Tibial nerve (tissue), 4 donors: ENCODE measurements at regions not wholly inside any gene's neighbourhood (a gene's known extent, or its start where the extent isn't known, plus 50 kb on each side); places are given as distances from the start of the nearest gene placed in this dataset.

Experiments used
- DNase-seq, 2 donors: peaks; one replicate each; pipeline ENCODE4 v3.0.0-alpha.2; 2019; ENCODE audit warnings: low spot score in 2 of 2
- H3K27ac ChIP-seq, 4 donors: fragments of 200-600 bp; sonication (generic) in 3 of 4; one replicate each; pipeline ENCODE4 v1.5.1; 2017 to 2019; ENCODE audit warnings: mild to moderate bottlenecking in 1 of 4
- H3K27me3 ChIP-seq, 2 donors: fragments of 200-600 bp; sonication (generic) in 1 of 2; one replicate each; pipeline versions ENCODE4 v1.5.1 to v1.6.0; 2017 to 2019
- H3K36me3 ChIP-seq, 3 donors: fragments of 200-600 bp; sonication (generic); one replicate each; pipeline ENCODE4 v1.5.1; 2018 to 2019
- H3K4me1 ChIP-seq, 4 donors: fragments of 200-600 bp; sonication (generic) in 3 of 4; one replicate each; pipeline ENCODE4 v1.5.1; 2017 to 2019
- H3K4me3 ChIP-seq, 4 donors: fragments of 200-600 bp; sonication (generic) in 3 of 4; one replicate each; pipeline ENCODE4 v1.5.1; 2017 to 2019; ENCODE audit warnings: mild to moderate bottlenecking in 1 of 4, moderate library complexity in 1 of 4
- H3K9me3 ChIP-seq, 4 donors: fragments of 200-600 bp; sonication (generic) in 3 of 4; one replicate each; pipeline ENCODE4 v1.5.1; 2017 to 2019
- EP300 ChIP-seq, 2 donors: sonication (generic); formaldehyde crosslinking; IDR thresholded peaks; one replicate each; pipeline ENCODE4 v1.6.1; 2017; ENCODE audit warnings: antibody characterized with exemption in 2 of 2, mild to moderate bottlenecking in 1 of 2
- POLR2A ChIP-seq, 2 donors: fragments of 450-650 bp; IDR thresholded peaks; one replicate each; pipeline ENCODE4 v1.6.1; 2017; ENCODE audit warnings: antibody characterized with exemption in 2 of 2, mild to moderate bottlenecking in 2 of 2, moderate library complexity in 2 of 2
- WGBS, 2 donors: methylation state at CpG; one replicate each; pipeline ENCODE4 v1.1.5; 2018; 5-methylcytosine and 5-hydroxymethylcytosine counted together
- TF ChIP-seq, protein P1 (sequence below), 5 experiments: fragments of 200-600 bp in 3 of 5; fragments of 450-650 bp in 2 of 5; sonication (generic) in 3 of 5; IDR thresholded peaks; one replicate each; pipeline ENCODE4 v1.5.1; 2016 to 2019; ENCODE audit warnings: antibody characterized with exemption in 5 of 5, mild to moderate bottlenecking in 3 of 5, moderate library complexity in 2 of 5

DNA sequence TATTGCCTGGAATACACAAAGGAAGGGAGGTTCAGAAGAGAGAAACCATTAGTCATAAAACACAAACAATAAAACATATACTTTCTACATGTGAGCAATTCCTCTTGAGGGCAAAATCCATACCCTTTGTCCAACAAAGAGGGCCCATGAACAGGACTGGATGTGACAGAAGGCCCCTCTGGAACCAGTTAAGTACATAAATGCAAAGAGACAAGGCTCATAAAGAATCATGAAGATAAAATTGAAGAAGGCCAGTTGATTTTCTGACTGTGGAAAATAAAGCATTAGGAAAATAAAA is 58.3 kb upstream of the CPOX start:
- Histone ChIP-seq H3K27me3 (peaks cover 0 to 1% of the 10 kb centered on the region in 2 donors), H3K4me3 (no peak overlapping the region), H3K27ac (no peak overlapping the region), H3K4me1 (peaks cover 0 to 3% (median 0%) of the 10 kb centered on the region in 4 donors), H3K36me3 (no peaks in the 10 kb centered on the region), H3K9me3 (no peaks in the 10 kb centered on the region)
- TF ChIP-seq, protein P1, sequence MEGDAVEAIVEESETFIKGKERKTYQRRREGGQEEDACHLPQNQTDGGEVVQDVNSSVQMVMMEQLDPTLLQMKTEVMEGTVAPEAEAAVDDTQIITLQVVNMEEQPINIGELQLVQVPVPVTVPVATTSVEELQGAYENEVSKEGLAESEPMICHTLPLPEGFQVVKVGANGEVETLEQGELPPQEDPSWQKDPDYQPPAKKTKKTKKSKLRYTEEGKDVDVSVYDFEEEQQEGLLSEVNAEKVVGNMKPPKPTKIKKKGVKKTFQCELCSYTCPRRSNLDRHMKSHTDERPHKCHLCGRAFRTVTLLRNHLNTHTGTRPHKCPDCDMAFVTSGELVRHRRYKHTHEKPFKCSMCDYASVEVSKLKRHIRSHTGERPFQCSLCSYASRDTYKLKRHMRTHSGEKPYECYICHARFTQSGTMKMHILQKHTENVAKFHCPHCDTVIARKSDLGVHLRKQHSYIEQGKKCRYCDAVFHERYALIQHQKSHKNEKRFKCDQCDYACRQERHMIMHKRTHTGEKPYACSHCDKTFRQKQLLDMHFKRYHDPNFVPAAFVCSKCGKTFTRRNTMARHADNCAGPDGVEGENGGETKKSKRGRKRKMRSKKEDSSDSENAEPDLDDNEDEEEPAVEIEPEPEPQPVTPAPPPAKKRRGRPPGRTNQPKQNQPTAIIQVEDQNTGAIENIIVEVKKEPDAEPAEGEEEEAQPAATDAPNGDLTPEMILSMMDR (IDR thresholded peaks at IDR 0.05): no peak
- TF ChIP-seq EP300 (IDR thresholded peaks at IDR 0.05) (no peak), POLR2A (IDR thresholded peaks at IDR 0.05) (no peak)
- DNase-seq: no peak

DNA sequence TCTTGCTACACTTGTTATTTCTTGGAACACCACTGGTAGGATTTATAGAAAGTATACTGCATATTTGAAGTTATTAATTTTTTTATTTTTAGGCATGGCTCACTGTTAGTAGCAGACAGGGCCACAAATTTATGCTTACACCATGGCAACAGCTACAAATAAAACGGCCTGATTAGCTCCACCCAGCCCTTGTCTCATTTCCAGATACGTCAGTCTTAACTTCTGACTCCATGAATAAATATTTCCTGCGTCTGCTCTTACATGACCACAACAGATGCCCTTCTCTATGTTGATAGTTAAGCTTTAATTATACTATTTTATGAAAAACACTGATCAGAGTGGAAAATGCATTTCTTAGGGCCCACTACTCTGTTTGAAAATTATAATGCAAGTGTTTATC is 62.3 kb upstream of the CPOX start:
- TF ChIP-seq POLR2A (IDR thresholded peaks at IDR 0.05): no peak
- TF ChIP-seq EP300 (IDR thresholded peaks at IDR 0.05): no peak
- TF ChIP-seq, protein P1 (IDR thresholded peaks at IDR 0.05): no peak
- peaks cover 0 to 11% of the 10 kb centered on the region in 2 donors for H3K27me3 ChIP-seq
- no peaks in the 10 kb centered on the region for H3K36me3 ChIP-seq
- H3K9me3 ChIP-seq: no peaks in the 10 kb centered on the region
- no peak overlapping the region for H3K4me3 ChIP-seq
- DNase-seq: no peak
- H3K4me1 ChIP-seq: peaks cover 0 to 8% (median 0%) of the 10 kb centered on the region in 4 donors
- 50 to 57% methylated on average over 3 of the region's 3 CpGs for WGBS, 2 donors
- H3K27ac ChIP-seq: no peak overlapping the region

DNA sequence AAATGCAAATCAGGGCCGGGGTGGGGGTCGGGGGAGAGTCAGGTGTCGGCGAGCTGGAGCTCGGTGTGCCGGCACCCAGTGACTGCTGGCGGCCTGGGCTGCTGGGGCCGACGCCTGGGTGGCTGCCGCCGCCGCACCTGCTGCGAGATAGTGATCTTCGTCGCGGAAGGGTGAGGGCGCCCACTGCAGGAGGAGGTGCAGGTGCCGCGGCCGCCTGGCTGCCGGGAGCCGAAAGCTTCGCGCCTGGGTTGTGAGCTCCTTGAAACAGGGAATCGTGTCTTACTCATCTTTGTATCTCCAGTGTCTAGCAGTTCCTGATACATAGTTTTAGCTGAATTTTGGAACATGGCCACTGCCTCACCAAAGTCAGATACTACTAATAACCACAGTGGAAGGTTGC is 64.0 kb upstream of the CPOX start:
- H3K4me1 ChIP-seq: peaks cover 0 to 5% (median 0%) of the 10 kb centered on the region in 4 donors
- TF ChIP-seq POLR2A (IDR thresholded peaks at IDR 0.05): no peak
- no peak for TF ChIP-seq EP300 (IDR thresholded peaks at IDR 0.05)
- TF ChIP-seq, protein P1 (IDR thresholded peaks at IDR 0.05): no peak

DNA sequence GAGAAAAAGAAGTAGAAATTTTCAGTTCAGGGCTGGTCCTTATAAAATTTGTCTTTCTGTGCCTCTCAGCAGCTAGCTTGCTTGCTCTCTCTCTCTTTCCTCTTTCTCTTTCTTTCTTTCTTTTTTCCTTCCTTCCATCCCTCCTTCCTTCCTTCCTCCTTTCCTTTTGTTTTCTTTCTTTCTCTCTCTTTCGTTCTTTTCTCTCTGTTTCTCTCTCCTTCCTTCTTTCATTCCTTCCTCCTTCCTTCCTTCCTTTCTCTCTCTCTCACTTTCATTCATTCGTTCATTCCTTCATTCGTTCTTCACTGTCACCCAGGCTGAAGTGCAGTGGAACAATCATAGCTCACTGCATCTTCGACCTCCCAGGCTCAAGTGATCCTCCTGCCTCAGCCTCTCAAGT is 69.3 kb upstream of the CPOX start:
- no peak for DNase-seq
- no peaks in the 10 kb centered on the region for H3K36me3 ChIP-seq
- H3K27ac ChIP-seq: no peak overlapping the region
- H3K27me3 ChIP-seq: no peaks in the 10 kb centered on the region
- no peak for TF ChIP-seq EP300 (IDR thresholded peaks at IDR 0.05)
- TF ChIP-seq, protein P1 (IDR thresholded peaks at IDR 0.05): no peak
- no peak for TF ChIP-seq POLR2A (IDR thresholded peaks at IDR 0.05)
- no peaks in the 10 kb centered on the region for H3K9me3 ChIP-seq
- WGBS, 2 donors: 87 to 90% methylated on average over 4 of the region's 4 CpGs
- H3K4me1 ChIP-seq: no peaks in the 10 kb centered on the region
- no peak overlapping the region for H3K4me3 ChIP-seq

More for the DNA sequence above, 64.0 kb upstream of the CPOX start:
- no peak for DNase-seq
- no peak overlapping the region for H3K27ac ChIP-seq
- H3K9me3 ChIP-seq: no peaks in the 10 kb centered on the region
- no peaks in the 10 kb centered on the region for H3K36me3 ChIP-seq
- no peak overlapping the region for H3K4me3 ChIP-seq
- H3K27me3 ChIP-seq: peaks cover 0 to 11% of the 10 kb centered on the region in 2 donors
- 8 to 11% methylated on average over 25 of the region's 25 CpGs for WGBS, 2 donors

DNA sequence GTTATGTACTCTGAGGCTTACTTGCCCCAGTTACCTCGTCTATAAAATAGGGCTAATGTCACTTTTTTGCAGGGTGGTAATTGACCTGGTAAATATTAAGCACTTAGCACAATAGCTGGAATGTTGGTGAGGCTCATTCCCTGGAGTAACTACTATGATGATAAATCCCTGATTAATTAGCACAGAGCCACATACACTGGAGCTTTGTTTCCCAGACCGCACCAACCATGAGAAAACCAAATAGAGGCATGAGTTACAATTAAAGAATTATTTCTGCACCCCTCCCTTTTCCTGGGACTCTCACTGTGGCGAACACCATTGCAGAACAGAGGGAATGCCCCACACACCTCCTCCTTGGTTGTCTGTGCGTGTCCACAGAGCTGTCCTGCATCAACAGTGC is 76.6 kb upstream of the CPOX start:
- Histone ChIP-seq H3K9me3 (no peaks in the 10 kb centered on the region), H3K27me3 (no peaks in the 10 kb centered on the region), H3K4me1 (no peaks in the 10 kb centered on the region), H3K36me3 (no peaks in the 10 kb centered on the region), H3K4me3 (no peak overlapping the region), H3K27ac (no peak overlapping the region)
- no peak for DNase-seq
- WGBS, 2 donors: 47 to 53% methylated on average over 4 of the region's 4 CpGs
- TF ChIP-seq, protein P1 (IDR thresholded peaks at IDR 0.05): no peak
- TF ChIP-seq EP300 (IDR thresholded peaks at IDR 0.05) (no peak), POLR2A (IDR thresholded peaks at IDR 0.05) (no peak)
